DMS53 treated with DMSO at 0.1 percent for 48 hours (cell line): ENCODE measurements at regions not wholly inside any gene's neighbourhood (a gene's known extent, or its start where the extent isn't known, plus 50 kb on each side); places are given as distances from the start of the nearest gene placed in this dataset.
"Not testable (repeated sequence)": the region's sequence is repeated elsewhere in the genome, so short reads cannot be mapped to it uniquely, and the experiment has no call there.

ENCODE experiments used
- DNase-seq: peaks from one replicate; lab custom pipeline; 2025; ENCODE audit not compliant: unreplicated experiment; lab: John Stamatoyannopoulos, UW

DNA sequence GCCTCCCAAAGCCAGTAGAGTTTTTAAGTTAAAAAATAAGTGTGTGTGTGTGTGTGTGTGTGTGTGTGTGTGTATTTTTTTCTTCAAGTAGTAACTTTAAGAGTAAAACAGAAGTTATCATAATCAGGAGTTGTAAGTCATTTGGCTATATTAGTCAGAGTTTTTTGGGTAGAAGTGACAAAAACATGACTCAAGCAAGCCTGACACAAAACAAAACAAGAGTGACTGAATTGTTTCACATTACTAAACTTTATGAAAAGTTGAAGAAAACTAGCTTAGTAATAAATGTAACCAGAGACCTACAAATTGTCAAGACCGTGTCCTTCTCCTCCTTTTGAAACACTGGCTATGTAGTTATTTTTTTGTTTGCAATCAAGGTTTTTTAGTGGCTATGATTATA is 738.0 kb upstream of the PITX2 start:
- no peak for DNase-seq

DNA sequence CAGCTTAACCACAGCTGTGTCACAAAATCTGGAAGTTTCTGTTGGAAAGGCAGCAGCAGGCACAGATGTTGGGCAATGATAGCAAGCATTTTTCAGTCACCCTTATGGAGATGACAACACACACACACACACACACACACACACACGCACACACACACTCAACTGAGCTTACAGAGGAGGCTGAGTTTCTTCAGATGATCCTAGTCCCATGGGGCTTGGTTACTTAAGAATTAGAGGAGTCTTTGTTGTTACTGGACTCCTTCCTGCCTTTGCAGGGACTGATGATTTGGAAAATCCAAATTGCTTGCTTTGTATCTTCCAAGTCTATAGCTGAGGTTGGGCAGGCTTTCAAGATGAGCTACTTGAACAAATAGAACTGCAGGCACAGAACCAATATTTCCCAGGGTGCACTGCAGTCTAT is 740.1 kb upstream of the PITX2 start:
- DNase-seq, result no peak

DNA sequence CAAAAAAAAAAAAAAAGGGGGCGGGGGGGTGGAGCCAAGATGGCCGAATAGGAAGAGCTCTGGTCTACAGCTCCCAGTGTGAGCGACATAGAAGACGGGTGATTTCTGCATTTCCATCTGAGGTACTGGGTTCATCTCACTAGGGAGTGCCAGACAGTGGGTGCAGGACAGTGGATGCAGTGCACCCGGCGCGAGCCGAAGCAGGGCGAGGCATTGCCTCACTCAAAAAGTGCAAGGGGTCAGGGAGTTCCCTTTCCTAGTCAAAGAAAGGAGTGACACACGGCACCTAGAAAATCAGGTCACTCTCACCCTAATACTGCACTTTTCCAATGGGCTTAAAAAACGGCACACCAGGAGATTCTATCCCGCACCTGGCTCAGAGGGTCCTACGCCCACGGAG is 755.0 kb upstream of the PITX2 start:
- not testable (repeated sequence) for DNase-seq

DNA sequence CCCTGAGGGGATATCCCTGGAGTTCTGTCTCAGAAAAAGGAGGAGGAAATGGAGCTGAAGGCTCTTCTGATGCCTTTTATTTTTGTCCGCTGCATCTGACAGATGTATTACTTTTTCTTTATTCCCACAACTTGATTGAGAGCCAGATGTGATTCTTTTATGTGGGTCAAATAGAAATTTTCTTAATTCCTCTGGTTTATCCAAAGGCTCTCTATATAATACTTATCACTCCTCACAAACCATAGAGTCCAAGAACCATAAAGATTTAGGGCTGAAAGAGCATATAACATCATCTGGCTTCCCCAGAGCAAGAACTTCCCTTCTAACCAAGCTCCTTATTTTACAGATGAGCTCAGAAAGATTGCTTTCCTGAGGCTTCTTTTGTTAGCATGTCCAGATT is 756.7 kb upstream of the FAM241A start:
- DNase-seq, result no peak

DNA sequence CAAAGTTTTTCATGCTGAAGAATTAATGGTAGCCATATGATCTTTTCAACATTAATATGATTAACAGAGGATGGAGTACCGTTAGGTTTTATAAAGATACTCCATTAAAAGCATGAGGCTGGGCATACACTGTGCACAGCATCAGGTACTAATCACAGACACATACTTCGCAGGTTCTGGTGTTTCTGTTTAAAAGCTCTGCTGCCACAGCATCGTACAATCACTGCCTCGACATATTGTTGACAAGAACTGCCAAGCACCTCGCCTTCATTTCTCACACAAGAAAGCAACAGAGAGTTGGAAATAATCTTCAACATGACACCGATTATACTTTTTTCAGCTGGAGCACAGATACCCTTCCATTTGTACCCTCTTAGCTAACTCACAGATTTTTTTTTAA is 753.4 kb upstream of the FAM241A start:
- no peak for DNase-seq

DNA sequence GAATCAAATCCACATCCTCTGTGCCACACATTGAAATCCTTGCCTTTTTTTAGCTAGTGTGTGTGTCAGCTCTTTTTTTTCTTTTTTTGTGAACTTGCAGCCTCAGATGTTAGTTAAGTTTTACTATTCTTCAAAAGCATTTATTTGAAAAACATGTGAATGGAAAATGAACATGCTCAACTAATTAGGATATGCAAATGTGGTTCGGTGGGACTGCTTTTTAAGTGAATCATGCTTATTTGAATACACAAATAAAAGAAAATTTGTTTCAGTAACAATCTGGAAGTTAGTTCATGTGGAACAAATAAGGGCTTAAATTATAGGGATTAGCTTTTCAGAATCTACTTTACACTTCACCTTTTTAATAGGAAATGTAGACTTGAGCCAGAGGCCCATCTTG is 751.5 kb upstream of the FAM241A start:
- DNase-seq, result no peak

DNA sequence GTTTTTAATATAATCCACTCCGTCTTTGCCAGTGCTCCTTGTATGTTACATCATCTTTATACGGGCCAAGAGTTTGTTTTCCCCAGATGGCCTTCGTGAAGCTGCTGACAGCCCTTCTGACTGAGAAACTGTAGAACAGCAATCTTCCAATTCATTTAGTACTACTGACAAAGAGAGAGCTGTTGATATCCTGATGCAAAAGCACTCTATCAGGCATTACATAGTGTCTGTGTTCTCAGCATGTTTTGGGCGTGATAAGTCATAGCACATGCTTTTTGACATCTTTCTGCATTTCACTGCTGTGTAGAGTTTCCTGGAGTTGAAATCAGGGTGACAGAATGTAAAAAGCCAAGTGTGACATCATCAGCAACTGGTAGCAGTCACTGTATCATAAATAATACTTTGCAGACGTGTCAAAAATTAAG is 746.3 kb upstream of the FAM241A start:
- no peak for DNase-seq

DNA sequence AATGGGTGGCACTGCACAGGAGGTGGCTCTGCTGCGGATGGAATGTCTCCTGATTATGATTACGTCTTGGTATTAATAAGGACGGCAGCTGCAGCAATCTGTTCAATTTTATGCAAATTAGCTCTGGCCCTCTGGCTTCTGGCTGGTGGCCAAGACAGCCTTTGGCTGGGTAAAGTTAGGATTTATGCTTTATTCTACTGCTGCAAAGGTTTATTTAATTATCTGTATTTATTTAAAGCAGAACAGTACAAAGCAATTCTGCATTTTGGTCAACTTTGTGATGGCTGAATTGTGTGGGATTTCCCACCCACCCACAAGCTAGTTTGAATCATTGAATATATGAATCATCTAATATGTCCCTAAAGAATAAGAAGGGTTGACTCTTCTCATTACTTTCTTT is 745.6 kb upstream of the FAM241A start:
- DNase-seq, result no peak

DNA sequence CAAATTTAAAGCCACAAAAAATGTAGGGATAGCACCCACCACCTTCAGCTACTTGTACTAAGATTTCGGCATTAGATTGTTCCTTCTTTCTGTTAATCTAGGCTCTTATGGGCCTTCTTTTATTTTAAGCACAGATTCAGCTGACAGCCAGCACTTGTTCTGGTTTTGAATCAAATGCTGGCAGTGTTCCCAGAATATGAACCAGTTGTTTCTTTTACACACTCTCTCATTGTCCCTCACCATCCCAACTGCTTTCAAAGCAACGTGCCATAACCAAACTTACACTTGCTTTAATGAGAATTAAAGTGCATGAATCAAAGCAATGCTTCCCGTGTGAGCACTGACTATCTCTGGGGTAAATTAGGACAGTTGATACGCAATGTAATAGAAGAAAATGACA is 744.5 kb upstream of the FAM241A start:
- DNase-seq, result peak; percentile 17

DNA sequence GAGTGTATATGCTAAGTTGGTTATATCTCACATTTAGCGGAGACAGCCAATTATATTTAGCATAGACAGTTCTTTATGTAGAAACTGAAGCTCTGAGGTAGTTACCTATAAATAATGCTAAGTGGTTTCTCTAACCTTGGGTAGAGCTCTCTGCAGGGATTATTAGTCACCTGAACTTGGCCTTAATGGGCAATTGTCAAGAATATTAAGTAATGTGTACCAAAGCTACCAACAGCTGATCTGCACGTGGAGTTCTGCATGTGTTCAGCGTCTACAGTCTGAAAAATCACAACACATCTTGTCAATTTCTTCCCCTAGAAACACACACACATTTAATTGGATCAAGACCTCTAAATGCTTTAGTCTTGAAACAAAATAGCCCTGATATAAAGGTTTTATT is 740.6 kb upstream of the FAM241A start:
- no peak for DNase-seq

DNA sequence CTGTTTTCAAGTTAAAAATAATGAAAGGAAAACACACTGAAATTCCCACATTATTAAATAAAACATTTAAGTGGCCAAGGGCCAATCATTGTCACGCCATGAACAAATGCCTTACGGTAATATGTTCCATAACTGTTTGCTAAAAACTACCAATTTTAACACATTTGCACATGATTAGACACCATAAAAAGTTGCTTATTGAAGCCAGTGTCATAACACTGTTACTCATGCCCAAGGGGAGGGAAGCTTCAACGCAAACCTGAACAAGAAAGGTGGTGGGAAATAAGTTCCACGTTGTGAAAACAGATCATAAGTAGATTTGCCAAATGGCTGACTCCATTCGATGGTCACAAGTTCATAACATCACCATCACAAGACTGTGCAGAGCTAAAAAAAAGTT is 739.3 kb upstream of the FAM241A start:
- DNase-seq, result no peak

DNA sequence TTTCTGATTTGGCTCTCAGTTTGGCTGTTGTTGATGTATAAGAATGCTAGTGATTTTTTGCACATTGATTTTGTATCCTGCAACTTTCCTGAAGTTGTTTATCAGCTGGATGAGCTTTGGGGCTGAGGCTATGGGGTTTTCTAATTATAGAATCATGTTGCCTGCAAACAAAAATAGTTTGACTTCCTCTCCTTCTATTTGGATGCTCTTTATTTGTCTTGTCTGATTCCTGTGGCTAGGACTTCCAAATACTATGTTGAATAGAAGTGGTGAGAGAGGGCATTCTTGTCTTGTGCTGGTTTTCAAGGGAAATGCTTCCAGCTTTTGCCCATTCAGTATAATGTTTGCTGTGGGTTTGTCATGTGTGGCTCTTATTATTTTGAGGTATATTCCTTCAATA is 734.7 kb upstream of the FAM241A start:
- no peak for DNase-seq

DNA sequence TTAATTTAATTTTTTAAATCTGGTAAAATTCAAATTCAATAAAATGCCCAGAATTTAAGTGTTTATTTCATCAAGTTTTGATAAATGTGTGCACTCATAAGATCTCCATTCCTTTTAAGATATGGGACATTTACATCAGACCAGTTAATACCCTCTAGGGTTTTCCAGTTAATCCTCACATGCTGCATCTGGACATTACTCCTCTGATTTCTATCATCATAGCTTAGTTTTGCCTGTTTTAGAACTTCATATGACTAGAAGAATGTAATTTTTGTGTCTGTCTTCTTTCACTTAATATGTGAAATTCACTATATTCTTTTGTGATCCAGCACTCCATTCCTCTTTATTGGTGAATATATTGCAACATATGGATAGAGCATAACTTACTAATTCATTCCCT is 727.7 kb upstream of the FAM241A start:
- no peak for DNase-seq

DNA sequence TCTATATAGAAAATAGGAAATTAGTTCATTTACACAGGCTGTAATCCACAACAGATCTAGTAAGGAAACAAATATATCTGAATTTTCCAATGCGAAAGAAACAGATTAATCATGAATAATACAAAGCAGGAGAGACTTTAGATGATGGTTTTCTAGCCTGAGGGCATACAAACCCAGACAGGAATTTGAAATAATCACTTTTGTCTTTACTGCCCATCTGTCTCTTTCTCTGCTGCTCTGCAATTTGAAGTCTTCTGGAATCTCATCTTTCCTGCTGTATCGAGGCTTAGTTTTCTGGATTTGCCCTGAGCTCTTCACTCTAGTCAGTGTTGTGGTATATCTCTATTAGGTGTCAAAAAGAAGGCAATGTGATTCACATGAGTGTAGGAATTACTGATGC is 711.8 kb upstream of the FAM241A start:
- DNase-seq, result no peak

DNA sequence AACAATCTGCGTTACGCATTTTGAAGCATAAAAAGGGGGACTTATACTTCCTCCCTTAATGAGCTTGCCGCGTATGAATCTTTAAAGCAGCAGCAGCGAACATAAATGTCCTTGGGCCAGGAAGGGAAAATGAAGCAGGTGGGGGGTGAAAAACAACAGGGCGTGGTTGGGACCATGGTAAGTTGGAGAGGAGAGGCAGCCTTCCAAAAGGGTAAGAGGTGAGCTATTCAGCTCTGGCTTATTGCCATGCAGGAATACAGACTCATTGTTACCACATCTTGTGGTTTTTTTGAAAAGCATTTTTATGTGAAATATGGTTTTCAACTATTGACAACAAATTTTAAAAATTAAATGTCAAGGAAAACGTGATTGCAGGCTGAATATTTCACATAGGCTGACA is 710.7 kb upstream of the FAM241A start:
- DNase-seq, result no peak

DNA sequence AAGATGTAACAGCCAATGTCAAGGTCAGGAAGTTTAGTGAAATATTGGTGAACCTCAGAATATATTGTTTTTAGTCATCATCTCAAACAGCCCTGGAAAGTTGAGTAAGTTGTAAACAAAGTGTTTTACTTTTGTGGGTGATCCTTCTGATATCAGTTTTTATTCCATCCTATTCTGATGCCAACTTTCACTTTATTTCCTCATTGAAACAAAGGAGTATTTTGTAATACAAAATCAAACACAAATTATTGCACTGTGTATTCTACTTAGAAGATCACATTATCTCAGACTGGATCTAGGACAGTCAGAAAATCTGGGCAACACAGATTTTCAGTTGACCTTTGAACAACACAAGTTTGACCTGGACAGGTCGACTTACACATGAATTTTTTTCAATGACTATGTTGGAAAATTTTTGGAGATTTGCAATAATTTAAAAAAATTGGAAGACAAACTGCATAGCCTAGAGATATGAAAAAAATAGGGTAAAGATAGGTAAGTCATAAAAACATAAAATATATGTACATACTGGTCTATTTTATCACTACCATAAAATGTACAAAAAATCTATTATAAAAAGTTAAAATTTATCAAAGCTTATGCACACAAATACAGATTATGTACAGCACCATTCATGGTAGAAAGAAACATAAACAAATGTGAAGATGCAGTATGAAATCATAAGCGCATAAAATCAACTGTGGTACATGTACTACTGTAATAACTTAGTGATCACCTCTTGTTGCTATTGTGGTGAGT is 709.1 kb upstream of the FAM241A start:
- no peak for DNase-seq

DNA sequence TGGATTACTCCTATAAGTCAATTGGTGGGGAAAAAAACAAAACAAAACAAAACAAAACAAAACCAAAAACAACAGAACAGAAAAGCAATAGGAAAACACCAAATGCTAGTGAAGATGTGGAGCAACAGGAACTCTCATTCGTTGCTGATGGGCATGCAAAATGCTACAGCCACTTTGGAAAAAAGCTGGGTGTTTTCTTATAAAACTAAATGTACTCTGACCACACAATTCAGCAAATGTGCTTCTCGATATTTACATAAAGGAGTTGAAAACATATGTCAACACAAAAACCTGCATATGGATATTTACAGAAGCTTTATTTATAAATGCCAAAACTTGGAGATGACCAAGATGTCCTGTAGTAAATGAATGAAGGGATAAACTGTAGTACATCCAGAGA is 703.6 kb upstream of the FAM241A start:
- no peak for DNase-seq

DNA sequence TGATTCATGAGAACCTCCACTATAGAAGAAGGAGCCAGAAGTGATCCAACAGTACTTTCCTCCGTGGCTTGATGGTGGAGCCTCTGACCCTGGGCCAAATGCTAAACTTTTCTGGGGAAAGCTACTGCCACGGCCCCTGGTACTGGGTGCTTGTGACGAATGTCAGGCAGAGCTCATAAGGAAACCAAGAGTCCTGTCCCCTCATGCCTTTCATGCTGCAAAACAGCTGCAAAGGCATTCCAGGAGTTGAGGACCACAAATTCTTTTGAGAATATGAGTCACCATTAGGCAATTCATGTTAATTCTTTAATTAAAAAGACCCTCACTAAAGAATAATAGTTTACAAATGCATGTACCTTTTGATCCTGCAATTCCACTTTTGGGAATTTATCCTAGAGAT is 700.4 kb upstream of the FAM241A start:
- DNase-seq, result not testable (repeated sequence)

DNA sequence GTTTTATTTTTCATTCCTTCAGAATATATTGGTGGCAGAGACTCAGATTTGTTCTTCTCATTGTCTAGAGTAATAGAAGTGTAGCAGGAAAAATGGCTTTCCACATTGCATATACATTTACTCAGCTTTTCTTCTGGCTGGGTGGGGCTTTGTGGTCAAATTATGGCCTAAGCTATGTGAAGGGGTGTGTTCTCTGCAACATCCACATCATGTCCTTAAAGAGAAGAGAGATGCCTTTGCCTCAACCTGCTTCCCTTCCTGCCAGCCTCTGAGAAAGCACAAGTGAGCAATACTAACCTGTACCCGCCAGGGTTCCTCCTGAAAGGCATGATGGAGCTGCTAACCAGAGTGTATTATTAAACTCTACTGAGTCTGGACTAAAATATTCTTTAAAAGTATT is 695.6 kb upstream of the FAM241A start:
- no peak for DNase-seq

DNA sequence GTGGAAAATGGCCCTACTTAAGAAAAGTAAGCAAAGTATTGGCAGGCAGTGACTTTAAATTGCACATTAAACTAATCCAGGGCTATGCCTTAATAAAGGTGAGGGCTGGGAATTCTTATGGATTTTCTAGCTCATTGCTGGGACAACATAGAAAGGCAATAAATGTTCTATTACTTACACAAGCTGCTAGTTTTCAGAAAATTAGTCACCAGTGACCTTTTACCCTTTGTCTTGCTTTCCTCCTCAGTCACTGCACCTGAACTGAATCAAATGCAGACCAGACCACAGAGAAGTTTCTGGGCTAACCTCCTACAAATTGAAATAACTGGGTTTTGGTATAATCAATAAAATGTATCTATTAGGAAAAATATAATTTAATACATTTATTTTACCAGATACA is 694.4 kb upstream of the FAM241A start:
- DNase-seq, result no peak

DNA sequence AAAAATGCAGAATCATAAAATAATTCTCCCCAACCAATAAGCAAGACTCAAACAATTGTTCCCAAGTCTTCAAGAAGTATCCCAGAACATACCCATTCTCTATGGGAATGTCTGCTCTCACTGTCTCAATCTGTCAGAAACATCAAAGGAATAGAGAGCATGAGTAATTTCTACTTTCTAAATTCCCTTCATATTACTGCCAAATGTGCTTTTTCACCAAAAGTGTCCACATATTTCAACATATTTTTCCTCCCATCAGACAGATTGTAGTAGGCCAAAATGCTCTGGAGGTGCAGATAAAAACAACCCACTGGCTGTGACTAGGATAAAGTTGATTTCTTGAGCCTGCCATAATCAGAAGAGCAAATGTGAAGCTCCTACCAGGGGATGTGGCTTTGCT is 692.0 kb upstream of the FAM241A start:
- DNase-seq, result no peak

DNA sequence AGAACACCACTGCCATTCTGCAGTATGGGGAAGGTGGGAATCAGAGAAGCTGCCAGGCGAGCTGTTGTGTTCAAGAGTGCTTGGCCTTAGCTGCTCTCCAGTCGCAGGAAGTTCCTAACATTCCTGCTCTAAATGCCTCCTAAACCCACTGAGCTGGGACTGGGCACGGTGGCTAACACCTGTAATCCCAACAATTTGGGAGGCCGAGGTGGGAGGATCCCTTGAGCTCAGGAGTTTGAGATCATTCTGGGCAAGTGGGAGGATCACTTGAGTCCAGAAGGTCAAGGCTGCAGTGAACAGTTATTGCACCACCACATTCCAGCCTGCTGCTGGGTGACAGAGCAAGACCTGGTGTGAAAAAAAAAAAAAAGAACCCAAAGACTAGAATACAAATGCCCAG is 690.3 kb upstream of the FAM241A start:
- DNase-seq, result no peak

DNA sequence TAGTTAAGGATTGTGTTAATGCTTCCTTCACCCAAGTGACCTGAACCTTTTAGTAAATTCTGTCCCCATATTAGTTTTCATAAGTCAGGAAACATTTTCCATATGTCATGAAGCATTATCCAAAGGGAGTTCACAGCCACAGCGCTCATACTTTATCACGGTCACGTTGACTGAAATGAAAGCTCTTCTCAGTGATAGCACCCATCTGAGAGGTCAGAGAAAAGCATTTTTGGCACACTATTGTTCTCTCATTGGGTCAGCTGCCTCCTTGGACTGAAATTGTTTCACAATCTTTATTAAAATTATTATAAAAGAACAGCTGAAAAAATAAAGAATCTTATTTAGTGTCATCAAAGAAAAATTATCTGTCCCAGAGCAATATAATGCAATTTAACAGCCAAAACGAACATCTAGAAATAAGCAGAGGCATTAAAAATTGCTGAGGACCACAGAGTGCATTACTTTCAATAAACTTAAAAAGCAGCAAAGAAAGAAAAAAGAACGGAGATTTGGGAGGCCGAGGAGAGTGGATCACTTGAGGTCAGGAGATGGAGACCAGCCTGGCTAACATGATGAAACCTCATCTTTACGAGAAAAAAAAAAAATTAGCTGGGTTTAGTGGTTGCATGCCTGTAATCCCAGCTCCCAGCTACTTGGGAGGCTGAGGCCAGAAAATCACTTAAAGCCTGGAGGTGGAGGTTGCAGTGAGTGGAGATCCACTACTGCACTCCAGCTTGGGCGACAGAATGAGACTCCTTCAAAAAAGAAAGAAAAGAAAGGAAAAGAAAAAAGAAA is 680.8 kb upstream of the FAM241A start:
- no peak for DNase-seq
